MCF 10A (cell line): ENCODE measurements at regions not wholly inside any gene's neighbourhood (a gene's known extent, or its start where the extent isn't known, plus 50 kb on each side); places are given as distances from the start of the nearest gene placed in this dataset.
"Not testable (repeated sequence)": the region's sequence is repeated elsewhere in the genome, so short reads cannot be mapped to it uniquely, and the experiment has no call there.

Experiments used
- BruUV-seq: library from RNA; stranded (reverse); fragments of 400-500 nt; replicated peaks from 2 replicates; lab custom pipeline; 2021; lab: Mats Ljungman, UMichigan
- CTCF ChIA-PET: fragments of 300-600 bp; sonication (Branson Sonifier 250); formaldehyde crosslinking; extraction: SDS; loops from one replicate; lab custom pipeline; 2021; ENCODE audit warnings: antibody characterized with exemption, inconsistent platforms; lab: Yijun Ruan, JAX
- POLR2A ChIA-PET: fragments of 300-600, 350-650 bp; sonication (Branson Sonifier 250); formaldehyde crosslinking; extraction: SDS; loops from one replicate; lab custom pipeline; 2020; ENCODE audit warnings: antibody characterized with exemption, inconsistent platforms; lab: Yijun Ruan, JAX
- DNase-seq: peaks from one replicate; pipeline ENCODE4 v3.0.0-alpha.2; 2018; ENCODE audit not compliant: unreplicated experiment
- H3K27ac Mint-ChIP-seq: one replicate; pipeline ENCODE4 v1.8.0; 2022; ENCODE audit warnings: mild to moderate bottlenecking, low read depth, mixed read lengths; ENCODE audit not compliant: unreplicated experiment
- H3K27me3 Mint-ChIP-seq: one replicate; pipeline ENCODE4 v1.8.0; 2022; ENCODE audit warnings: mixed read lengths; ENCODE audit not compliant: insufficient read depth, unreplicated experiment
- H3K36me3 Mint-ChIP-seq: one replicate; pipeline ENCODE4 v1.8.0; 2022; ENCODE audit warnings: mild to moderate bottlenecking, moderate library complexity, mixed read lengths; ENCODE audit not compliant: insufficient read depth, unreplicated experiment
- H3K4me1 Mint-ChIP-seq: one replicate; pipeline ENCODE4 v1.8.0; 2022; ENCODE audit warnings: mixed read lengths; ENCODE audit not compliant: insufficient read depth, unreplicated experiment
- H3K4me3 Mint-ChIP-seq: one replicate; pipeline ENCODE4 v1.8.0; 2022; ENCODE audit warnings: mild to moderate bottlenecking, moderate library complexity, mixed read lengths; ENCODE audit not compliant: unreplicated experiment
- H3K9me3 Mint-ChIP-seq: one replicate; pipeline ENCODE4 v1.8.0; 2022; ENCODE audit warnings: mixed read lengths; ENCODE audit not compliant: unreplicated experiment
- CTCF ChIP-seq: fragments of 200-600 bp; IDR thresholded peaks from one replicate; pipeline ENCODE4 v1.8.0; 2022; ENCODE audit warnings: antibody characterized with exemption, mild to moderate bottlenecking; ENCODE audit not compliant: unreplicated experiment
- intact Hi-C: fragments of 100-400 bp; cut with micrococcal nuclease; formaldehyde crosslinking; loops from 2 replicates; pipeline ENCODE4 v1.14.1; 2022

GRCh38 chr3:51604212-51604611 lies 65.7 kb downstream of the RAD54L2 start:
- no TSS peak for BruUV-seq
- POLR2A ChIA-PET = interaction anchor here (0.6 kb wide), 1 partner anchor 105 kb away, joined by 3 read pairs; no protein-coding TSS in a partner anchor
- TF ChIP-seq CTCF = no peak
- Mint-ChIP-seq H3K27me3 (no peaks in the 10 kb centered on the region), H3K4me3 (no peak overlapping the region), H3K4me1 (peaks cover 6% of the 10 kb centered on the region), H3K27ac (no peak overlapping the region), H3K9me3 (no peaks in the 10 kb centered on the region), H3K36me3 (no peaks in the 10 kb centered on the region)
- no peak for DNase-seq
- intact Hi-C loops = no loop called here
- CTCF ChIA-PET = interaction anchor here (0.5 to 2.1 kb wide), 3 partner anchors 78 to 449 kb away, joined by 3 to 6 read pairs (median 3); partner anchors contain the start of gene DCAF1

- Mint-ChIP-seq H3K36me3 (no peaks in the 10 kb centered on the region), H3K9me3 (no peaks in the 10 kb centered on the region), H3K4me3 (no peak overlapping the region), H3K27ac (no peak overlapping the region), H3K4me1 (peaks cover 6% of the 10 kb centered on the region), H3K27me3 (no peaks in the 10 kb centered on the region)
- ChIA-PET CTCF (interaction anchor here (1.2 kb wide), 1 partner anchor 9 kb away, joined by 3 read pairs; no protein-coding TSS in a partner anchor), POLR2A (no interaction called here)
- no TSS peak for BruUV-seq
- no peak for DNase-seq
- no peak for TF ChIP-seq CTCF
- intact Hi-C loops = no loop called here
These were observed 65.1 kb upstream of the TEX264 start for GRCh38 chr3:51605938-51606337.

- H3K27ac Mint-ChIP-seq, BruUV-seq, H3K4me3 Mint-ChIP-seq, H3K27me3 Mint-ChIP-seq, intact Hi-C loops, CTCF ChIA-PET, H3K4me1 Mint-ChIP-seq, H3K36me3 Mint-ChIP-seq, H3K9me3 Mint-ChIP-seq, DNase-seq, POLR2A ChIA-PET: not testable (repeated sequence)
These were observed 64.2 kb upstream of the TEX264 start for GRCh38 chr3:51606871-51607270.

- POLR2A ChIA-PET, BruUV-seq, H3K36me3 Mint-ChIP-seq, DNase-seq, H3K4me1 Mint-ChIP-seq, intact Hi-C loops, H3K4me3 Mint-ChIP-seq, H3K27ac Mint-ChIP-seq, H3K27me3 Mint-ChIP-seq, H3K9me3 Mint-ChIP-seq, CTCF ChIA-PET: not testable (repeated sequence)
These were observed 63.3 kb upstream of the TEX264 start for GRCh38 chr3:51607591-51608325.

GRCh38 chr3:51610708-51611107 lies 60.3 kb upstream of the TEX264 start:
- ChIA-PET CTCF (interaction anchor here (0.6 to 1.4 kb wide), 4 partner anchors 28 to 985 kb away, joined by 3 to 4 read pairs (median 4); no protein-coding TSS in a partner anchor), POLR2A (no interaction called here)
- Mint-ChIP-seq H3K27me3 (no peaks in the 10 kb centered on the region), H3K36me3 (no peaks in the 10 kb centered on the region), H3K27ac (no peak overlapping the region), H3K9me3 (no peaks in the 10 kb centered on the region), H3K4me3 (no peak overlapping the region), H3K4me1 (peaks cover 6% of the 10 kb centered on the region)
- DNase-seq = no peak
- TF ChIP-seq CTCF = no peak
- intact Hi-C loops = no loop called here
- BruUV-seq = no TSS peak
